ENCODE measurements at regions not wholly inside any gene's neighbourhood (a gene's known extent, or its start where the extent isn't known, plus 50 kb on each side); places are given as distances from the start of the nearest gene placed in this dataset.

GRCh38 chr7:125136755-125137532 is 207.3 kb upstream of the POT1 start:
- no peaks in the 10 kb centered on the region for H3K4me1 ChIP-seq (replicated peaks in 1 of 2; ENCODE audit: control insufficient read depth in 2 of 2, insufficient read depth in 2 of 2, low read length in 2 of 2)
- no peaks in the 10 kb centered on the region for H3K9me1 ChIP-seq (ENCODE audit: control insufficient read depth, insufficient read depth, low read length)
- 2% methylated on average over 2 of the region's 2 CpGs for WGBS (ENCODE audit: insufficient coverage, low coverage, missing lambda C conversion rate)
- POLR2A ChIA-PET: interaction anchor here (0.6 kb wide), 1 partner anchor 230 kb away, joined by 3 read pairs; no protein-coding TSS in a partner anchor
- intact Hi-C loops (cut with micrococcal nuclease) (no loop called here), in situ Hi-C loops (cut with MboI) (no loop called here)
- no peak overlapping the region for H3K9ac ChIP-seq (ENCODE audit: insufficient read depth in 1 of 2, low read depth in 2 of 2, low read length in 2 of 2)
- ATAC-seq (no peak), DNase-seq (ENCODE audit: extremely low read depth in 1 of 4, low spot score in 3 of 4) (no peak), FAIRE-seq (no peak)
- H3K27me3 ChIP-seq (ENCODE audit: control insufficient read depth in 2 of 2, insufficient read depth in 2 of 2, low read length in 2 of 2): no peaks in the 10 kb centered on the region
- H3K4me3 ChIP-seq: no peak overlapping the region
- no peaks in the 10 kb centered on the region for H3K79me2 ChIP-seq (ENCODE audit: control insufficient read depth, insufficient read depth, low read length)
- no peaks in the 10 kb centered on the region for H4K20me1 ChIP-seq (replicated peaks; ENCODE audit: control insufficient read depth, insufficient read depth, low read length)
- no peak overlapping the region for H3K4me2 ChIP-seq (ENCODE audit: insufficient read depth, low read length)
- H3K36me3 ChIP-seq (ENCODE audit: control insufficient read depth, insufficient read depth, low read length): no peaks in the 10 kb centered on the region
- H3K9me3 ChIP-seq (replicated peaks; ENCODE audit: control insufficient read depth, insufficient read depth, low read depth, low read length): no peaks in the 10 kb centered on the region
- CTCF ChIA-PET (ENCODE audit: low intra/inter-chr PET ratio): no interaction called here
- H2AFZ ChIP-seq (ENCODE audit: low read depth, low read length): no peak overlapping the region
- BruUV-seq (replicated peaks): no TSS peak
- H3K27ac ChIP-seq (ENCODE audit: extremely low read depth, low read depth, low read length): no peak overlapping the region
- no peak for TF ChIP-seq ARID3A (IDR thresholded peaks at IDR 0.05; ENCODE audit: borderline replicate concordance, low read depth, low read length)
- no peak for TF ChIP-seq ESRRB (CRISPR knock-in tag; IDR thresholded peaks at IDR 0.05; ENCODE audit: borderline replicate concordance)
- TF ChIP-seq TCFL5 (CRISPR knock-in tag; conservative IDR thresholded peaks at IDR 0.05): no peak
- TF ChIP-seq MBD2 (IDR thresholded peaks at IDR 0.05; ENCODE audit: borderline replicate concordance, low read depth): no peak
- no peak for TF ChIP-seq GABPB1 (CRISPR knock-in tag; IDR thresholded peaks at IDR 0.05)
- no peak for TF ChIP-seq HLTF (IDR thresholded peaks at IDR 0.05)
- no peak for TF ChIP-seq ZFP91 (CRISPR knock-in tag; IDR thresholded peaks at IDR 0.05)
- no peak for TF ChIP-seq ZNF639 (CRISPR knock-in tag; conservative IDR thresholded peaks at IDR 0.05 in 1 of 2, IDR thresholded peaks at IDR 0.05 in 1 of 2)
- TF ChIP-seq FOXK1 (CRISPR knock-in tag; IDR thresholded peaks at IDR 0.05; ENCODE audit: borderline replicate concordance): no peak
- TF ChIP-seq PCBP1 (IDR thresholded peaks at IDR 0.05; ENCODE audit: low read depth, low read length, poor library complexity, severe bottlenecking): no peak
- no peak for TF ChIP-seq E2F4 (CRISPR knock-in tag; IDR thresholded peaks at IDR 0.05; ENCODE audit: low read depth)
- no peak for TF ChIP-seq TARDBP (IDR thresholded peaks at IDR 0.05)
- no peak for TF ChIP-seq ZNF644 (tag; IDR thresholded peaks at IDR 0.05; ENCODE audit: low read depth)
